DOHH2 (cell line): ENCODE measurements at regions not wholly inside any gene's neighbourhood (a gene's known extent, or its start where the extent isn't known, plus 50 kb on each side); places are given as distances from the start of the nearest gene placed in this dataset.

Experiments used
- CTCF ChIP-seq: fragments of 200-600 bp; sonication (generic); IDR thresholded peaks from one replicate; pipeline ENCODE4 v1.5.1; 2014; ENCODE audit warnings: antibody characterized with exemption, mild to moderate bottlenecking, low read depth, low read length; ENCODE audit not compliant: poor library complexity, severe bottlenecking
- EZH2phosphoT487 ChIP-seq: fragments of 200-600 bp; sonication (generic); IDR thresholded peaks from 2 replicates; pipeline ENCODE4 v1.6.1; 2017; ENCODE audit warnings: borderline replicate concordance, mild to moderate bottlenecking, antibody characterized with exemption, low read length, moderate library complexity, mixed read lengths

GRCh38 chr13:39105110-39105509 is 66.9 kb downstream of the NHLRC3 start:
- TF ChIP-seq EZH2phosphoT487 (no peak), CTCF (no peak)
